ENCODE measurements at regions not wholly inside any gene's neighbourhood (a gene's known extent, or its start where the extent isn't known, plus 50 kb on each side); places are given as distances from the start of the nearest gene placed in this dataset.

DNA sequence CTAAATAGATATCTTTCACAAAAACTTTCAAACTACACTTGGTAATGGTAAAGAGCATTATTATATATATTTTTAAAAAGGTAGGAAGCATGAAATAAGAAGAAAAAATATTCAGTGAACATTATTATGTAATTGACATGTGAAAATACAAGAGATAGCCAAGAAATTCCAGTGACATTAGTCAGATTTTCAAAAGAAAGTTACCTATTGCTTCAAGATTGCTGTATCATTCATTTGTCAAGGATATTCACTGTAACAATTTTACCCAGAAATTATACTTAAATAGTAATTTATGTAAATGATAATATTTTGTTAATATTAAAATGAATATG, 350.2 kb downstream of the KIF2B start:
- no peak for TF ChIP-seq FOXM1 (IDR thresholded peaks at IDR 0.05; ENCODE audit: borderline replicate concordance, low read depth)
- TF ChIP-seq CEBPB (IDR thresholded peaks at IDR 0.05), result no peak
- TF ChIP-seq, protein P1, sequence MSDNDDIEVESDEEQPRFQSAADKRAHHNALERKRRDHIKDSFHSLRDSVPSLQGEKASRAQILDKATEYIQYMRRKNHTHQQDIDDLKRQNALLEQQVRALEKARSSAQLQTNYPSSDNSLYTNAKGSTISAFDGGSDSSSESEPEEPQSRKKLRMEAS (IDR thresholded peaks at IDR 0.05), result no peak
- no peak for TF ChIP-seq TAF1 (IDR thresholded peaks at IDR 0.05; ENCODE audit: low read depth)
- TF ChIP-seq EGR1 (IDR thresholded peaks at IDR 0.05), result no peak
- TF ChIP-seq EP300 (IDR thresholded peaks at IDR 0.05; ENCODE audit: borderline replicate concordance), result no peak
- TF ChIP-seq YY1 (IDR thresholded peaks at IDR 0.05; ENCODE audit: low read depth), result no peak
- TF ChIP-seq, protein P2, sequence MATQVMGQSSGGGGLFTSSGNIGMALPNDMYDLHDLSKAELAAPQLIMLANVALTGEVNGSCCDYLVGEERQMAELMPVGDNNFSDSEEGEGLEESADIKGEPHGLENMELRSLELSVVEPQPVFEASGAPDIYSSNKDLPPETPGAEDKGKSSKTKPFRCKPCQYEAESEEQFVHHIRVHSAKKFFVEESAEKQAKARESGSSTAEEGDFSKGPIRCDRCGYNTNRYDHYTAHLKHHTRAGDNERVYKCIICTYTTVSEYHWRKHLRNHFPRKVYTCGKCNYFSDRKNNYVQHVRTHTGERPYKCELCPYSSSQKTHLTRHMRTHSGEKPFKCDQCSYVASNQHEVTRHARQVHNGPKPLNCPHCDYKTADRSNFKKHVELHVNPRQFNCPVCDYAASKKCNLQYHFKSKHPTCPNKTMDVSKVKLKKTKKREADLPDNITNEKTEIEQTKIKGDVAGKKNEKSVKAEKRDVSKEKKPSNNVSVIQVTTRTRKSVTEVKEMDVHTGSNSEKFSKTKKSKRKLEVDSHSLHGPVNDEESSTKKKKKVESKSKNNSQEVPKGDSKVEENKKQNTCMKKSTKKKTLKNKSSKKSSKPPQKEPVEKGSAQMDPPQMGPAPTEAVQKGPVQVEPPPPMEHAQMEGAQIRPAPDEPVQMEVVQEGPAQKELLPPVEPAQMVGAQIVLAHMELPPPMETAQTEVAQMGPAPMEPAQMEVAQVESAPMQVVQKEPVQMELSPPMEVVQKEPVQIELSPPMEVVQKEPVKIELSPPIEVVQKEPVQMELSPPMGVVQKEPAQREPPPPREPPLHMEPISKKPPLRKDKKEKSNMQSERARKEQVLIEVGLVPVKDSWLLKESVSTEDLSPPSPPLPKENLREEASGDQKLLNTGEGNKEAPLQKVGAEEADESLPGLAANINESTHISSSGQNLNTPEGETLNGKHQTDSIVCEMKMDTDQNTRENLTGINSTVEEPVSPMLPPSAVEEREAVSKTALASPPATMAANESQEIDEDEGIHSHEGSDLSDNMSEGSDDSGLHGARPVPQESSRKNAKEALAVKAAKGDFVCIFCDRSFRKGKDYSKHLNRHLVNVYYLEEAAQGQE (IDR thresholded peaks at IDR 0.05; ENCODE audit: low read depth), result no peak
- no peak for TF ChIP-seq CREB1 (IDR thresholded peaks at IDR 0.05; ENCODE audit: low read depth)
- TF ChIP-seq RAD21 (IDR thresholded peaks at IDR 0.05; ENCODE audit: low read depth), result no peak
- TF ChIP-seq NFIC (IDR thresholded peaks at IDR 0.05), result no peak

Data from Ishikawa (cell line).